Suppressor macrophage treated with lipopolysaccharide for 4 hours (primary cell): ENCODE measurements at regions not wholly inside any gene's neighbourhood (a gene's known extent, or its start where the extent isn't known, plus 50 kb on each side); places are given as distances from the start of the nearest gene placed in this dataset.
"Not testable (repeated sequence)": the region's sequence is repeated elsewhere in the genome, so short reads cannot be mapped to it uniquely, and the experiment has no call there.

ENCODE experiments used
- DNase-seq: peaks from one replicate; pipeline ENCODE4 v3.0.0-alpha.2; 2020

GRCh38 chr1:190679044-190679443 is 201.4 kb upstream of the BRINP3 start:
- DNase-seq = no peak

- DNase-seq = no peak
These were observed 201.8 kb upstream of the BRINP3 start for GRCh38 chr1:190679454-190679853.

- DNase-seq = no peak
These were observed 202.3 kb upstream of the BRINP3 start for GRCh38 chr1:190679983-190680382.

GRCh38 chr1:190685676-190686075 is 208.0 kb upstream of the BRINP3 start:
- DNase-seq = no peak

- no peak for DNase-seq
These were observed 210.4 kb upstream of the BRINP3 start for GRCh38 chr1:190688096-190688495.

- DNase-seq = not testable (repeated sequence)
These were observed 220.8 kb upstream of the BRINP3 start for GRCh38 chr1:190698488-190698887.

- no peak for DNase-seq
These were observed 221.5 kb upstream of the BRINP3 start for GRCh38 chr1:190699165-190699564.

GRCh38 chr1:190708418-190709057 is 230.9 kb upstream of the BRINP3 start:
- no peak for DNase-seq

- DNase-seq = no peak
These were observed 233.4 kb upstream of the BRINP3 start for GRCh38 chr1:190711069-190711468.

- no peak for DNase-seq
These were observed 239.4 kb upstream of the BRINP3 start for GRCh38 chr1:190717055-190717454.

GRCh38 chr1:190736971-190737590 is 259.4 kb upstream of the BRINP3 start:
- no peak for DNase-seq

GRCh38 chr1:190738317-190738716 is 260.7 kb upstream of the BRINP3 start:
- no peak for DNase-seq

GRCh38 chr1:190739926-190740325 is 262.3 kb upstream of the BRINP3 start:
- DNase-seq = no peak

- no peak for DNase-seq
These were observed 270.0 kb upstream of the BRINP3 start for GRCh38 chr1:190747704-190748103.

- no peak for DNase-seq
These were observed 274.5 kb upstream of the BRINP3 start for GRCh38 chr1:190752131-190752530.

- DNase-seq = peak; percentile 3
These were observed 277.0 kb upstream of the BRINP3 start for GRCh38 chr1:190754666-190755065.

GRCh38 chr1:190759807-190760206 is 282.1 kb upstream of the BRINP3 start:
- peak; percentile 42 for DNase-seq

- no peak for DNase-seq
These were observed 284.7 kb upstream of the BRINP3 start for GRCh38 chr1:190762325-190762724.

GRCh38 chr1:190792873-190793272 is 315.2 kb upstream of the BRINP3 start:
- no peak for DNase-seq

GRCh38 chr1:190807629-190808028 is 330.0 kb upstream of the BRINP3 start:
- DNase-seq = no peak

GRCh38 chr1:190808035-190808434 is 330.4 kb upstream of the BRINP3 start:
- no peak for DNase-seq

- no peak for DNase-seq
These were observed 331.6 kb upstream of the BRINP3 start for GRCh38 chr1:190809312-190809711.

- DNase-seq = no peak
These were observed 335.3 kb upstream of the BRINP3 start for GRCh38 chr1:190812996-190813395.

GRCh38 chr1:190832511-190832910 is 354.8 kb upstream of the BRINP3 start:
- DNase-seq = no peak

- DNase-seq = no peak
These were observed 358.0 kb upstream of the BRINP3 start for GRCh38 chr1:190835658-190836057.
